Keratinocyte (primary cell): ENCODE measurements at regions not wholly inside any gene's neighbourhood (a gene's known extent, or its start where the extent isn't known, plus 50 kb on each side); places are given as distances from the start of the nearest gene placed in this dataset.

Experiments
- DNase-seq: peaks from one replicate; pipeline ENCODE4 v3.0.0-alpha.2; 2011; ENCODE audit warnings: low read depth, missing footprints, low spot score
- FAIRE-seq: peaks from 2 replicates; lab custom pipeline; 2011; peaks lifted over from hg19 to GRCh38; lab: Jason Lieb, UNC
- H2AFZ ChIP-seq: 2 replicates; pipeline ENCODE4 v1.6.0; 2012; ENCODE audit warnings: low read length, control low read depth, inconsistent platforms; ENCODE audit not compliant: control insufficient read depth
- H3K27ac ChIP-seq: 2 replicates; pipeline ENCODE4 v1.5.1; 2011; ENCODE audit warnings: low read length; ENCODE audit not compliant: control insufficient read depth, insufficient read depth
- H3K27me3 ChIP-seq: 3 replicates; pipeline ENCODE4 v1.6.0; 2011; ENCODE audit warnings: low read length; ENCODE audit not compliant: control insufficient read depth, insufficient read depth; ENCODE audit errors: extremely low read depth
- H3K36me3 ChIP-seq, 2 experiments: 2 replicates in 1 of 2; 3 replicates in 1 of 2; pipeline ENCODE4 v1.5.1; 2011; ENCODE audit warnings: low read length in 2 of 2, mild to moderate bottlenecking in 1 of 2; ENCODE audit not compliant: control insufficient read depth in 2 of 2, insufficient read depth in 2 of 2; ENCODE audit errors: extremely low read depth in 1 of 2
- H3K4me1 ChIP-seq: 3 replicates; pipeline ENCODE4 v1.5.1; 2011; ENCODE audit warnings: low read length; ENCODE audit not compliant: control insufficient read depth, insufficient read depth; ENCODE audit errors: extremely low read depth
- H3K4me2 ChIP-seq: 3 replicates; pipeline ENCODE4 v1.6.0; 2011; ENCODE audit warnings: low read depth, low read length; ENCODE audit not compliant: control insufficient read depth, insufficient read depth; ENCODE audit errors: extremely low read depth
- H3K4me3 ChIP-seq, 3 experiments: fragments of 200-600 bp in 1 of 3; sonication (generic) in 1 of 3; 2 replicates in 2 of 3; 3 replicates in 1 of 3; pipeline ENCODE4 v1.5.1; 2011 to 2016; ENCODE audit warnings: low read length in 3 of 3, mild to moderate bottlenecking in 3 of 3, control low read depth in 2 of 3, inconsistent platforms in 1 of 3, low read depth in 1 of 3, mixed read lengths in 1 of 3, mixed run types in 1 of 3, moderate library complexity in 1 of 3; ENCODE audit not compliant: control insufficient read depth in 2 of 3, insufficient read depth in 2 of 3; ENCODE audit errors: extremely low read depth in 1 of 3
- H3K79me2 ChIP-seq: 2 replicates; pipeline ENCODE4 v1.6.0; 2012; ENCODE audit warnings: low read length; ENCODE audit not compliant: control insufficient read depth, insufficient read depth
- H3K9ac ChIP-seq: 3 replicates; pipeline ENCODE4 v1.6.0; 2011; ENCODE audit warnings: low read length; ENCODE audit not compliant: control insufficient read depth, insufficient read depth; ENCODE audit errors: extremely low read depth
- H3K9me1 ChIP-seq: 3 replicates; pipeline ENCODE4 v1.6.0; 2011; ENCODE audit warnings: low read length; ENCODE audit not compliant: control insufficient read depth, insufficient read depth; ENCODE audit errors: extremely low read depth
- H3K9me3 ChIP-seq: 2 replicates; pipeline ENCODE4 v1.5.1; 2012; ENCODE audit warnings: low read depth, low read length; ENCODE audit not compliant: control insufficient read depth
- H4K20me1 ChIP-seq: 3 replicates; pipeline ENCODE4 v1.6.0; 2011; ENCODE audit warnings: low read length; ENCODE audit not compliant: control insufficient read depth, insufficient read depth; ENCODE audit errors: extremely low read depth
- CTCF ChIP-seq, 3 experiments: IDR thresholded peaks in 1 of 3; conservative IDR thresholded peaks in 1 of 3; optimal IDR thresholded peaks in 1 of 3; 2 replicates in 2 of 3; 3 replicates in 1 of 3; pipeline versions ENCODE3 to v1.5.1; 2011; ENCODE audit warnings: low read length in 3 of 3, mild to moderate bottlenecking in 3 of 3, moderate library complexity in 2 of 3, control low read depth in 1 of 3, inconsistent platforms in 1 of 3; ENCODE audit not compliant: insufficient read depth in 2 of 3; ENCODE audit errors: extremely low read depth in 1 of 3
- EZH2 ChIP-seq: IDR thresholded peaks from one replicate; pipeline ENCODE4 v1.6.1; 2012; ENCODE audit warnings: inconsistent platforms, mild to moderate bottlenecking, low read length, moderate library complexity
- dilution Hi-C: fragments of 300-500 bp; cut with MboI; formaldehyde crosslinking; loops from one replicate; pipeline ENCODE4 v1.7.0; 2020; ENCODE audit warnings: low sequenced_read_pairs; ENCODE audit not compliant: extremely low pct_ligation_motif_present

GRCh38 chr3:73270839-73271483 lies 209.5 kb downstream of the EBLN2 start:
- Histone ChIP-seq H3K9ac (no peak overlapping the region), H3K4me1 (no peaks in the 10 kb centered on the region), H3K36me3 (no peaks in the 10 kb centered on the region), H3K9me3 (no peaks in the 10 kb centered on the region), H4K20me1 (no peaks in the 10 kb centered on the region), H3K27me3 (no peaks in the 10 kb centered on the region), H3K4me3 (no peak overlapping the region), H3K27ac (no peak overlapping the region), H3K4me2 (no peak overlapping the region), H3K79me2 (no peaks in the 10 kb centered on the region), H2AFZ (no peak overlapping the region), H3K9me1 (no peaks in the 10 kb centered on the region)
- FAIRE-seq (no peak), DNase-seq (no peak)
- dilution Hi-C loops = no loop called here
- TF ChIP-seq CTCF (optimal IDR thresholded peaks at IDR 0.05 in 1 of 3, IDR thresholded peaks at IDR 0.05 in 1 of 3, conservative IDR thresholded peaks at IDR 0.05 in 1 of 3; ENCODE audit: extremely low read depth in 1 of 3, insufficient read depth in 2 of 3, low read length in 3 of 3) (no peak), EZH2 (no peak)

- Histone ChIP-seq H2AFZ (no peak overlapping the region), H3K36me3 (no peaks in the 10 kb centered on the region), H3K9me3 (no peaks in the 10 kb centered on the region), H3K4me1 (no peaks in the 10 kb centered on the region), H4K20me1 (no peaks in the 10 kb centered on the region), H3K9ac (no peak overlapping the region), H3K4me2 (no peak overlapping the region), H3K27ac (no peak overlapping the region), H3K79me2 (no peaks in the 10 kb centered on the region), H3K4me3 (no peak overlapping the region), H3K27me3 (no peaks in the 10 kb centered on the region), H3K9me1 (no peaks in the 10 kb centered on the region)
- no peak for DNase-seq
- dilution Hi-C loops = no loop called here
- FAIRE-seq = no peak
- TF ChIP-seq EZH2 (no peak), CTCF (optimal IDR thresholded peaks at IDR 0.05 in 1 of 3, IDR thresholded peaks at IDR 0.05 in 1 of 3, conservative IDR thresholded peaks at IDR 0.05 in 1 of 3; ENCODE audit: extremely low read depth in 1 of 3, insufficient read depth in 2 of 3, low read length in 3 of 3) (no peak)
Measured at GRCh38 chr3:73273341-73273740, 211.9 kb downstream of the EBLN2 start.
